Dermis microvascular lymphatic vessel endothelial cell (primary cell): ENCODE measurements at regions not wholly inside any gene's neighbourhood (a gene's known extent, or its start where the extent isn't known, plus 50 kb on each side); places are given as distances from the start of the nearest gene placed in this dataset.

Experiments used
- DNase-seq, 2 donors: peaks; one replicate each; pipeline versions ENCODE4 v3.0.0 to v3.0.0-alpha.2; 2010; ENCODE audit warnings: low read depth in 2 of 2

GRCh38 chr1:36721261-36721660, 238.5 kb upstream of the CSF3R start:
- no peak for DNase-seq

GRCh38 chr1:36717431-36717830, 234.7 kb upstream of the CSF3R start:
- no peak for DNase-seq

GRCh38 chr1:36715797-36716196, 233.1 kb upstream of the CSF3R start:
- no peak for DNase-seq

- no peak for DNase-seq
Measured at GRCh38 chr1:36714301-36714700, 231.6 kb upstream of the CSF3R start.

- DNase-seq: no peak
Measured at GRCh38 chr1:36711480-36711879, 228.8 kb upstream of the CSF3R start.

- no peak for DNase-seq
Measured at GRCh38 chr1:36710951-36711350, 228.2 kb upstream of the CSF3R start.

GRCh38 chr1:36709869-36710481, 227.3 kb upstream of the CSF3R start:
- DNase-seq: no peak

- no peak for DNase-seq
Measured at GRCh38 chr1:36708587-36708986, 225.9 kb upstream of the CSF3R start.

- DNase-seq: no peak
Measured at GRCh38 chr1:36707221-36707620, 224.5 kb upstream of the CSF3R start.

GRCh38 chr1:36706416-36706815, 223.7 kb upstream of the CSF3R start:
- no peak for DNase-seq

- DNase-seq: no peak
Measured at GRCh38 chr1:36705629-36706028, 222.9 kb upstream of the CSF3R start.

GRCh38 chr1:36703526-36704208, 221.0 kb upstream of the CSF3R start:
- peak; percentile 37 to 69 for DNase-seq

- no peak for DNase-seq
Measured at GRCh38 chr1:36702963-36703362, 220.2 kb upstream of the CSF3R start.

GRCh38 chr1:36699113-36699911, 216.6 kb upstream of the CSF3R start:
- no peak for DNase-seq

- no peak for DNase-seq
Measured at GRCh38 chr1:36697836-36698605, 215.3 kb upstream of the CSF3R start.

GRCh38 chr1:36696261-36696940, 213.7 kb upstream of the CSF3R start:
- DNase-seq: no peak

GRCh38 chr1:36693603-36694002, 210.9 kb upstream of the CSF3R start:
- DNase-seq: no peak

GRCh38 chr1:36693161-36693525, 210.4 kb upstream of the CSF3R start:
- DNase-seq: no peak

GRCh38 chr1:36692465-36693160, 209.9 kb upstream of the CSF3R start:
- DNase-seq: no peak

GRCh38 chr1:36691374-36691773, 208.7 kb upstream of the CSF3R start:
- no peak for DNase-seq

- DNase-seq: no peak
Measured at GRCh38 chr1:36689992-36690391, 207.3 kb upstream of the CSF3R start.
